Smooth muscle cell (in vitro differentiated cells): ENCODE measurements at regions not wholly inside any gene's neighbourhood (a gene's known extent, or its start where the extent isn't known, plus 50 kb on each side); places are given as distances from the start of the nearest gene placed in this dataset.

ENCODE experiments used
- DNase-seq: peaks from one replicate; lab custom pipeline; 2025; ENCODE audit not compliant: unreplicated experiment; lab: John Stamatoyannopoulos, UW
- H2AFZ ChIP-seq: fragments of 200-600 bp; sonication (generic); 2 replicates; pipeline ENCODE4 v1.6.0; 2016; ENCODE audit warnings: antibody characterized with exemption, low read depth, mild to moderate bottlenecking
- H3F3A ChIP-seq: fragments of 200-600 bp; sonication (generic); 2 replicates; pipeline ENCODE4 v1.6.0; 2017; ENCODE audit warnings: antibody characterized with exemption, low read depth
- H3K27ac ChIP-seq: fragments of 200-600 bp; sonication (generic); 2 replicates; pipeline ENCODE4 v1.5.1; 2016; ENCODE audit warnings: low read depth, mild to moderate bottlenecking
- H3K27me3 ChIP-seq: fragments of 200-600 bp; sonication (generic); 2 replicates; pipeline ENCODE4 v1.6.1; 2016; ENCODE audit warnings: low read depth, mild to moderate bottlenecking
- H3K36me3 ChIP-seq: fragments of 200-600 bp; sonication (generic); 2 replicates; pipeline ENCODE4 v1.5.1; 2016; ENCODE audit warnings: low read depth
- H3K4me1 ChIP-seq: fragments of 200-600 bp; sonication (generic); 2 replicates; pipeline ENCODE4 v1.5.1; 2016; ENCODE audit warnings: low read depth
- H3K4me2 ChIP-seq: fragments of 200-600 bp; sonication (generic); 2 replicates; pipeline ENCODE4 v1.6.0; 2016; ENCODE audit warnings: mild to moderate bottlenecking
- H3K4me3 ChIP-seq: fragments of 200-600 bp; sonication (generic); 2 replicates; pipeline ENCODE4 v1.5.1; 2016; ENCODE audit warnings: mild to moderate bottlenecking
- H3K79me2 ChIP-seq: fragments of 200-600 bp; sonication (generic); 2 replicates; pipeline ENCODE4 v1.6.0; 2016; ENCODE audit warnings: low read depth, mild to moderate bottlenecking
- H3K9ac ChIP-seq: fragments of 200-600 bp; sonication (generic); 2 replicates; pipeline ENCODE4 v1.6.0; 2016; ENCODE audit warnings: low read depth
- H3K9me3 ChIP-seq: fragments of 200-600 bp; sonication (generic); replicated peaks from 2 replicates; pipeline ENCODE4 v1.5.1; 2016; ENCODE audit warnings: low read depth
- H4K20me1 ChIP-seq: fragments of 200-600 bp; sonication (generic); 2 replicates; pipeline ENCODE4 v1.6.0; 2016; ENCODE audit warnings: low read depth
- WGBS: methylation state at CpG from one replicate; pipeline ENCODE4 v1.1.7; 2016; ENCODE audit warnings: low lambda C conversion rate; 5-methylcytosine and 5-hydroxymethylcytosine counted together
- TF ChIP-seq, protein P1 (sequence below): fragments of 200-600 bp; sonication (generic); IDR thresholded peaks from 2 replicates; pipeline ENCODE4 v1.5.1; 2017; ENCODE audit warnings: borderline replicate concordance, mild to moderate bottlenecking, antibody characterized with exemption; ENCODE audit not compliant: insufficient read depth, poor library complexity, severe bottlenecking

DNA sequence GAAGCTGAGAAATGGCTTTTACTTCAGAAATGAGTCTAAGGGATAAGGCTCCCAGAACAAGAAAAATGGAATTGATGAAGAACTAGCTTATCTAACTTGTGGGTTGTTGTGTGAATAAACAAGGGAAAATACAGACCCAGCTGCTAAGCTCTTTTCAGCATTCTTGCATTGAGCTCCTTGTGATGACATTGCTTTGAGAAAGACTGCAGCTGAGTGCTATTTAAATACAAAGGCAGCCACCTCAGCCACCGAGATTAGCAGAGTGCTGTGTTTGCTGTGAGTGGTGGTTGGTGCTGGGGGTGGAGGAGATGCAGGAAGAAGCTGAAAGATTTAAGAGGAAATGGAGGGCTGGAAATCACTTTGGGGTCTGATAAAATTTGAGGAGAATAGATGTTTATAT, 396.0 kb upstream of the PRICKLE1 start:
- no peaks in the 10 kb centered on the region for H3K79me2 ChIP-seq
- H3K27ac ChIP-seq = peak overlapping the region; percentile 87
- peaks cover 57% of the 10 kb centered on the region for H3K4me1 ChIP-seq
- 0% methylated on average over 1 of the region's 1 CpG for WGBS
- no peak overlapping the region for H2AFZ ChIP-seq
- TF ChIP-seq, protein P1, sequence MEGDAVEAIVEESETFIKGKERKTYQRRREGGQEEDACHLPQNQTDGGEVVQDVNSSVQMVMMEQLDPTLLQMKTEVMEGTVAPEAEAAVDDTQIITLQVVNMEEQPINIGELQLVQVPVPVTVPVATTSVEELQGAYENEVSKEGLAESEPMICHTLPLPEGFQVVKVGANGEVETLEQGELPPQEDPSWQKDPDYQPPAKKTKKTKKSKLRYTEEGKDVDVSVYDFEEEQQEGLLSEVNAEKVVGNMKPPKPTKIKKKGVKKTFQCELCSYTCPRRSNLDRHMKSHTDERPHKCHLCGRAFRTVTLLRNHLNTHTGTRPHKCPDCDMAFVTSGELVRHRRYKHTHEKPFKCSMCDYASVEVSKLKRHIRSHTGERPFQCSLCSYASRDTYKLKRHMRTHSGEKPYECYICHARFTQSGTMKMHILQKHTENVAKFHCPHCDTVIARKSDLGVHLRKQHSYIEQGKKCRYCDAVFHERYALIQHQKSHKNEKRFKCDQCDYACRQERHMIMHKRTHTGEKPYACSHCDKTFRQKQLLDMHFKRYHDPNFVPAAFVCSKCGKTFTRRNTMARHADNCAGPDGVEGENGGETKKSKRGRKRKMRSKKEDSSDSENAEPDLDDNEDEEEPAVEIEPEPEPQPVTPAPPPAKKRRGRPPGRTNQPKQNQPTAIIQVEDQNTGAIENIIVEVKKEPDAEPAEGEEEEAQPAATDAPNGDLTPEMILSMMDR = no peak
- no peak overlapping the region for H3K9ac ChIP-seq
- H3K4me2 ChIP-seq = peak overlapping the region; percentile 74
- H3K9me3 ChIP-seq = no peaks in the 10 kb centered on the region
- H3K4me3 ChIP-seq = no peak overlapping the region
- no peak for DNase-seq
- H4K20me1 ChIP-seq = no peaks in the 10 kb centered on the region
- H3F3A ChIP-seq = peaks cover 37% of the 10 kb centered on the region
- no peaks in the 10 kb centered on the region for H3K27me3 ChIP-seq
- H3K36me3 ChIP-seq = no peaks in the 10 kb centered on the region

DNA sequence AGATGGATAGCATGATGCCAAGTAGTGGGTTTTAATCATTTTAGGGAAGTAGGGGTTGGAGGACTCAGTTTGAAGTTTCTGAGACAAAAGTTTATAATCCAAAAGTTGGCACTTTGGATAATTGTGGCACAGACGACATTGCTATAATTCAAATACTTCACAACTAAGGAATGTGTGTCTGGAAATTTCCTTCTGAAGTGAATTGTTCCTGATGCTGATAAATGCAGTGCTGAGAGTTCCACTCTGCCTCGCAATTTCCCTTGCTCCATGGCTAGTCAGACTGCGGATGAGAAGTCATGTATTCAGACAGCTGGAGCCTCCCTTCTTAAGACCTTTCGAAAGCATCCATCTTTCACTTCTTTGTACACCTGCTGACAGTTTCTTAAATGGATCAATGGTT, 393.3 kb upstream of the PRICKLE1 start:
- peaks cover 44% of the 10 kb centered on the region for H3F3A ChIP-seq
- TF ChIP-seq, protein P1 = no peak
- H3K4me1 ChIP-seq = peaks cover 65% of the 10 kb centered on the region
- WGBS = 21% methylated on average over 4 of the region's 4 CpGs
- no peak overlapping the region for H2AFZ ChIP-seq
- H3K4me3 ChIP-seq = no peak overlapping the region
- DNase-seq = no peak
- peak overlapping the region; percentile 87 for H3K27ac ChIP-seq
- H4K20me1 ChIP-seq = no peaks in the 10 kb centered on the region
- H3K9me3 ChIP-seq = no peaks in the 10 kb centered on the region
- H3K9ac ChIP-seq = no peak overlapping the region
- H3K4me2 ChIP-seq = peak overlapping the region; percentile 70
- H3K36me3 ChIP-seq = no peaks in the 10 kb centered on the region
- H3K79me2 ChIP-seq = no peaks in the 10 kb centered on the region
- H3K27me3 ChIP-seq = no peaks in the 10 kb centered on the region

- no peaks in the 10 kb centered on the region for H4K20me1 ChIP-seq
- peak overlapping the region; percentile 56 for H3K9ac ChIP-seq
- peaks cover 44% of the 10 kb centered on the region for H3F3A ChIP-seq
- peaks cover 52% of the 10 kb centered on the region for H3K4me1 ChIP-seq
- H3K4me3 ChIP-seq = no peak overlapping the region
- WGBS = 16% methylated on average over 3 of the region's 3 CpGs
- H3K27ac ChIP-seq = peak overlapping the region; percentile 87
- no peak for DNase-seq
- H2AFZ ChIP-seq = no peak overlapping the region
- H3K79me2 ChIP-seq = no peaks in the 10 kb centered on the region
- TF ChIP-seq, protein P1 = no peak
- no peaks in the 10 kb centered on the region for H3K36me3 ChIP-seq
- H3K27me3 ChIP-seq = no peaks in the 10 kb centered on the region
- peak overlapping the region; percentile 70 for H3K4me2 ChIP-seq
- no peaks in the 10 kb centered on the region for H3K9me3 ChIP-seq
Measured at GRCh38 chr12:42981379-42981778, 391.8 kb upstream of the PRICKLE1 start.

- H3K9ac ChIP-seq = peak overlapping the region; percentile 2
- no peak for DNase-seq
- H3K27me3 ChIP-seq = no peaks in the 10 kb centered on the region
- H3K79me2 ChIP-seq = no peaks in the 10 kb centered on the region
- WGBS = 74% methylated on average over 5 of the region's 5 CpGs
- H3K36me3 ChIP-seq = no peaks in the 10 kb centered on the region
- peaks cover 44% of the 10 kb centered on the region for H3F3A ChIP-seq
- no peak overlapping the region for H3K4me3 ChIP-seq
- TF ChIP-seq, protein P1 = no peak
- no peaks in the 10 kb centered on the region for H3K9me3 ChIP-seq
- peak overlapping the region; percentile 59 for H2AFZ ChIP-seq
- peaks cover 43% of the 10 kb centered on the region for H3K4me1 ChIP-seq
- peak overlapping the region; percentile 70 for H3K4me2 ChIP-seq
- no peaks in the 10 kb centered on the region for H4K20me1 ChIP-seq
- H3K27ac ChIP-seq = peak overlapping the region; percentile 87
Measured at GRCh38 chr12:42980441-42980840, 390.9 kb upstream of the PRICKLE1 start.
